Upper lobe of left lung (tissue), 4 donors: ENCODE measurements at regions not wholly inside any gene's neighbourhood (a gene's known extent, or its start where the extent isn't known, plus 50 kb on each side); places are given as distances from the start of the nearest gene placed in this dataset.

Source experiments
- EP300 ChIP-seq, 4 donors: sonication (generic); formaldehyde crosslinking; IDR thresholded peaks; one replicate each; pipeline ENCODE4 v1.5.1; 2017; ENCODE audit warnings: antibody characterized with exemption in 4 of 4, control low read depth in 2 of 4
- TF ChIP-seq, protein P1 (sequence below), 6 experiments: fragments of 450-650 bp in 4 of 6; fragments of 200-600 bp in 2 of 6; sonication (generic) in 2 of 6; IDR thresholded peaks; one replicate each; pipeline ENCODE4 v1.5.1; 2016 to 2019; ENCODE audit warnings: antibody characterized with exemption in 6 of 6

GRCh38 chr1:222935239-222935900 lies 120.5 kb downstream of the DISP1 start:
- TF ChIP-seq EP300 (IDR thresholded peaks at IDR 0.05) = no peak
- TF ChIP-seq, protein P1, sequence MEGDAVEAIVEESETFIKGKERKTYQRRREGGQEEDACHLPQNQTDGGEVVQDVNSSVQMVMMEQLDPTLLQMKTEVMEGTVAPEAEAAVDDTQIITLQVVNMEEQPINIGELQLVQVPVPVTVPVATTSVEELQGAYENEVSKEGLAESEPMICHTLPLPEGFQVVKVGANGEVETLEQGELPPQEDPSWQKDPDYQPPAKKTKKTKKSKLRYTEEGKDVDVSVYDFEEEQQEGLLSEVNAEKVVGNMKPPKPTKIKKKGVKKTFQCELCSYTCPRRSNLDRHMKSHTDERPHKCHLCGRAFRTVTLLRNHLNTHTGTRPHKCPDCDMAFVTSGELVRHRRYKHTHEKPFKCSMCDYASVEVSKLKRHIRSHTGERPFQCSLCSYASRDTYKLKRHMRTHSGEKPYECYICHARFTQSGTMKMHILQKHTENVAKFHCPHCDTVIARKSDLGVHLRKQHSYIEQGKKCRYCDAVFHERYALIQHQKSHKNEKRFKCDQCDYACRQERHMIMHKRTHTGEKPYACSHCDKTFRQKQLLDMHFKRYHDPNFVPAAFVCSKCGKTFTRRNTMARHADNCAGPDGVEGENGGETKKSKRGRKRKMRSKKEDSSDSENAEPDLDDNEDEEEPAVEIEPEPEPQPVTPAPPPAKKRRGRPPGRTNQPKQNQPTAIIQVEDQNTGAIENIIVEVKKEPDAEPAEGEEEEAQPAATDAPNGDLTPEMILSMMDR (IDR thresholded peaks at IDR 0.05) = no peak
